Right lobe of liver (tissue), 6 donors: ENCODE measurements at regions not wholly inside any gene's neighbourhood (a gene's known extent, or its start where the extent isn't known, plus 50 kb on each side); places are given as distances from the start of the nearest gene placed in this dataset.
"Not testable (repeated sequence)": the region's sequence is repeated elsewhere in the genome, so short reads cannot be mapped to it uniquely, and the experiment has no call there.

Experiments used
- ATAC-seq, 4 donors: fragments of 200-7000 bp; cut with Tn5 transposase; one replicate each; pipeline ENCODE4 v1.9.1; 2020; ENCODE audit warnings: mild to moderate bottlenecking in 4 of 4, moderate library complexity in 4 of 4
- DNase-seq, 3 donors: peaks; one replicate each; pipeline ENCODE4 v3.0.0-alpha.2; 2020
- H3K27ac ChIP-seq, 3 donors: fragments of 200-600 bp; one replicate each; pipeline ENCODE4 v1.8.0; 2022
- H3K27me3 ChIP-seq, 2 donors: fragments of 200-600 bp; one replicate each; pipeline ENCODE4 v1.8.0; 2022
- H3K36me3 ChIP-seq, 4 donors: fragments of 200-600 bp; sonication (generic) in 1 of 4; one replicate each; pipeline versions ENCODE4 v1.5.1 to v1.8.0; 2017 to 2022; ENCODE audit warnings: control low read depth in 1 of 4
- H3K4me1 ChIP-seq, 4 donors: fragments of 200-600 bp; sonication (generic) in 1 of 4; one replicate each; pipeline versions ENCODE4 v1.5.1 to v1.8.0; 2017 to 2022; ENCODE audit warnings: control low read depth in 1 of 4
- H3K4me3 ChIP-seq, 3 donors: fragments of 200-600 bp; one replicate each; pipeline ENCODE4 v1.8.0; 2022
- H3K9me3 ChIP-seq, 4 donors: fragments of 200-600 bp; sonication (generic) in 1 of 4; one replicate each; pipeline versions ENCODE4 v1.5.1 to v1.8.0; 2017 to 2022; ENCODE audit warnings: control low read depth in 1 of 4
- POLR2A ChIP-seq: fragments of 450-650 bp; IDR thresholded peaks from one replicate; pipeline ENCODE4 v1.6.1; 2017; ENCODE audit warnings: antibody characterized with exemption, mild to moderate bottlenecking
- WGBS: methylation state at CpG from one replicate; pipeline ENCODE4 v1.1.6; 2018; ENCODE audit warnings: low coverage, low lambda C conversion rate; ENCODE audit not compliant: insufficient coverage; ENCODE audit errors: missing lambda C conversion rate; 5-methylcytosine and 5-hydroxymethylcytosine counted together
- intact Hi-C, 2 donors: fragments of 100-400 bp; cut with DNase I; formaldehyde crosslinking; loops; one replicate each; pipeline versions ENCODE4 v1.11.2 to v1.14.1; 2022
- TF ChIP-seq, protein P1 (sequence below), 4 donors: fragments of 200-600 bp in 3 of 4; fragments of 450-650 bp in 1 of 4; IDR thresholded peaks; one replicate each; pipeline versions ENCODE4 v1.5.1 to v1.8.0; 2016 to 2022; ENCODE audit warnings: antibody characterized with exemption in 4 of 4, mild to moderate bottlenecking in 2 of 4
- donor health status: DM: no; HTN: yes; CAD: no.
- donor health status: DM: no; HTN: no; CAD: no.
- donor health status: DM: no; HTN: no; CAD: no.
- donor health status: DM: no; HTN: yes; CAD: no.
- donor health status: DM: no; HTN: yes; CAD: no.

DNA sequence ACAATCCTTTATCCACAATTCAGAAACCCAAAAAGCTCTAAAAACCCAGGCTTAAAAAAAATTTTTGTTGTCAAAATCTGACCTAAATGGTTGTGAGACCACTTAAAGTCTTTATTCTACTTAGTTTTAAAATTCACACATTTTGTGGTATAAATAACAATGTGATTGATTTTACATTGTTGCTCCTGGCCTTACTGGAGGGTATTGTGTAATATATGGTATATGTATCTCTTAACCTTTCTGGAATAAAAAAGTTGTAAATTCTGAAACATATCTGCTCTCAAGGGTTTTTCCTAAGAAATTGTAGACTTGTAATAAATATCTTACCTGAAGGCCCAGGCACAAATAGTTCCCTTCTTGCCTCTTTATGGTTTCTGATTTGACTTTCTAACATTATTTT is 73.3 kb upstream of the PNPT1 start:
- Histone ChIP-seq H3K27ac (no peak overlapping the region), H3K4me1 (no peaks in the 10 kb centered on the region), H3K9me3 (no peaks in the 10 kb centered on the region), H3K36me3 (no peaks in the 10 kb centered on the region), H3K4me3 (no peak overlapping the region), H3K27me3 (no peaks in the 10 kb centered on the region)
- ATAC-seq (no peak), DNase-seq (no peak)
- TF ChIP-seq, protein P1, sequence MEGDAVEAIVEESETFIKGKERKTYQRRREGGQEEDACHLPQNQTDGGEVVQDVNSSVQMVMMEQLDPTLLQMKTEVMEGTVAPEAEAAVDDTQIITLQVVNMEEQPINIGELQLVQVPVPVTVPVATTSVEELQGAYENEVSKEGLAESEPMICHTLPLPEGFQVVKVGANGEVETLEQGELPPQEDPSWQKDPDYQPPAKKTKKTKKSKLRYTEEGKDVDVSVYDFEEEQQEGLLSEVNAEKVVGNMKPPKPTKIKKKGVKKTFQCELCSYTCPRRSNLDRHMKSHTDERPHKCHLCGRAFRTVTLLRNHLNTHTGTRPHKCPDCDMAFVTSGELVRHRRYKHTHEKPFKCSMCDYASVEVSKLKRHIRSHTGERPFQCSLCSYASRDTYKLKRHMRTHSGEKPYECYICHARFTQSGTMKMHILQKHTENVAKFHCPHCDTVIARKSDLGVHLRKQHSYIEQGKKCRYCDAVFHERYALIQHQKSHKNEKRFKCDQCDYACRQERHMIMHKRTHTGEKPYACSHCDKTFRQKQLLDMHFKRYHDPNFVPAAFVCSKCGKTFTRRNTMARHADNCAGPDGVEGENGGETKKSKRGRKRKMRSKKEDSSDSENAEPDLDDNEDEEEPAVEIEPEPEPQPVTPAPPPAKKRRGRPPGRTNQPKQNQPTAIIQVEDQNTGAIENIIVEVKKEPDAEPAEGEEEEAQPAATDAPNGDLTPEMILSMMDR (IDR thresholded peaks at IDR 0.05), result no peak
- no peak for TF ChIP-seq POLR2A
- intact Hi-C loops, result loop anchor here in 1 of 2 donors (10.0 kb wide), 1 partner anchor 198 kb away; no protein-coding TSS in a partner anchor

DNA sequence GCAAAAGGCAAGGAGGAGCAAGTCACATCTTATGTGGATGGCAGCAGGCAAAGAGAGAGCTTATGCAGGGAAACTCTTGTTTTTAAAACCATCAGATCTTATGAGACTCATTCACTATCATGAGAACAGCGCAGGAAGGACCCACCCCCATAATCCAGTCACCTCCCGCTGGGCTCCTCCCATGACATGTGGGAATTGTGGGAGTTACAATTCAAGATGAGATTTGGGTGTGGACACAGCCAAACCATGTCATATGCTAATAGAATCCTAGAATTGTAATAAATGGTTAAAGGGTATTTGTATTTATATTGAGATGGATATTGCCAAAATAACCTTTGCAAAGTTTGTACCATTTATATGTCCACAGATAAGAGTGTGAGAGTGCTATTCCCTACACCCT is 72.1 kb upstream of the PNPT1 start:
- not testable (repeated sequence) for H3K4me1 ChIP-seq, H3K27me3 ChIP-seq, ATAC-seq, DNase-seq, H3K36me3 ChIP-seq, H3K9me3 ChIP-seq, H3K4me3 ChIP-seq, H3K27ac ChIP-seq
- intact Hi-C loops, result loop anchor here in 1 of 2 donors (10.0 kb wide), 1 partner anchor 199 kb away; no protein-coding TSS in a partner anchor
- WGBS, result 24% methylated on average over 2 of the region's 2 CpGs

DNA sequence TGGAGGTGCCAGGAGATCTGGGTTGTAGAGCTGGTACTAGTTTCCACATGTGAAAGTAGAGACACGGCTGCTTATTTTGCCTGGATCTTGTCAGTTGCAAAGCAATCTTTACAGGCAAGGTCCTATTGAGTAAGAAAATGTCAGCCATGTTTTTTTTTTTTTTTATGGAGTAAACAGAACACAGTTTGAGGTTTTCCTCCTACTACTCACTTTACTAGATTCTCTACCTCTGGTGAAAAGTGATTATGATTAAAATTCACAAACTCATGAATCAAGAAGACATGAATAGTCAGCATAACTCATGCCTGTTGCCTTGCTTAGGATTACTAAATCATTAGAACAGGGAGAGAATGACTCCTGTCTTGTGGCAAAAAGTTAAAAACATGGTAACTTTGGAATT is 70.1 kb upstream of the PNPT1 start:
- 82% methylated on average over 1 of the region's 1 CpG for WGBS
- Histone ChIP-seq H3K27ac (no peak overlapping the region), H3K9me3 (no peaks in the 10 kb centered on the region), H3K27me3 (no peaks in the 10 kb centered on the region), H3K4me3 (no peak overlapping the region), H3K4me1 (no peaks in the 10 kb centered on the region), H3K36me3 (no peaks in the 10 kb centered on the region)
- DNase-seq, result no peak
- intact Hi-C loops, result loop anchor here in 1 of 2 donors (10.0 kb wide), 1 partner anchor 201 kb away; no protein-coding TSS in a partner anchor
- ATAC-seq, result no peak
- no peak for TF ChIP-seq POLR2A
- TF ChIP-seq, protein P1 (IDR thresholded peaks at IDR 0.05), result no peak

DNA sequence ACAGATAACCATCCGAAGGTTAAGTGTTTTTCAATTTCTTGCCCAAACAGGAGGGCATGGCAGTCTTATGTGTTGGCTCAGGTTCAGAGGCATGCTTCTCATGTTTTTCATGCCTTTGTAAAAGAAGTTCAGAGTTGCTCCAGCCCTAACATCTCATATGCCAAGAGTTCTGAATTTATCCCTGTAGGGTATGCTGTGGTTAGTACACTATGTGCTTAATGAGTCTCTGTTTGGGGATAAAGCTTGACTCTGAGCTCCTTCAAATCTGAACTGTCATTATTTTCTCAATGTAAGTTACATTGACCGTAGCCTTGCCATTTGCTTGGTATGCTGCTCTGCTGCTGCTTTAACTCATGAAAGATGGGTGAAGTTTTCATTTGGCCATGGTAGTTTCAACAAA is 67.9 kb upstream of the PNPT1 start:
- Histone ChIP-seq H3K9me3 (no peaks in the 10 kb centered on the region), H3K27ac (no peak overlapping the region), H3K4me3 (no peak overlapping the region), H3K27me3 (no peaks in the 10 kb centered on the region), H3K4me1 (no peaks in the 10 kb centered on the region), H3K36me3 (no peaks in the 10 kb centered on the region)
- ATAC-seq (no peak), DNase-seq (no peak)
- TF ChIP-seq, protein P1 (IDR thresholded peaks at IDR 0.05), result no peak
- TF ChIP-seq POLR2A, result no peak
- WGBS, result 67% methylated on average over 2 of the region's 2 CpGs
- intact Hi-C loops, result loop anchor here in 1 of 2 donors (10.0 kb wide), 1 partner anchor 203 kb away; no protein-coding TSS in a partner anchor

DNA sequence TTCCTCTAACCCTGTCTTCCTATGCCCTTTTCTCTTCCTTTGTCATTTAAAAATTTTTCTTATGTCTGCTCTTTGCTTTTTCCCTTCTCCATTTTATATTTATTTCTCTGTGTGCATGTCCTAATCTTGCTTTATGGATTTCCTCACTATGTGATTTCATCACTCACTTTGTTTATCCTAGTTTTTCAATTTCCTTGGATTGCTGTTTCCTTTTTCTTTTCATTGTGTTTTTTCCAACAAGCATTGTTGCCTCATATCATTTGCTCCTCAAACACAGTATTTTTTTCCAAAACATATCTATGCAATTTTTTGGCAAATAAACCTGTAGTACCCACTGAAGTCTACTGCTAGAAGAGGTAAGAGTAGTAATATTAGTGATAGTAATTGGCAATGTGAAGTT is 67.4 kb upstream of the PNPT1 start:
- no peak overlapping the region for H3K4me3 ChIP-seq
- H3K27ac ChIP-seq, result no peak overlapping the region
- TF ChIP-seq, protein P1 (IDR thresholded peaks at IDR 0.05), result no peak
- TF ChIP-seq POLR2A, result no peak
- no peaks in the 10 kb centered on the region for H3K27me3 ChIP-seq
- no peak for DNase-seq
- no peaks in the 10 kb centered on the region for H3K4me1 ChIP-seq
- intact Hi-C loops, result loop anchor here in 1 of 2 donors (10.0 kb wide), 1 partner anchor 204 kb away; no protein-coding TSS in a partner anchor
- H3K9me3 ChIP-seq, result no peaks in the 10 kb centered on the region
- H3K36me3 ChIP-seq, result no peaks in the 10 kb centered on the region
- ATAC-seq, result no peak
